H9 (cell line): ENCODE measurements at regions not wholly inside any gene's neighbourhood (a gene's known extent, or its start where the extent isn't known, plus 50 kb on each side); places are given as distances from the start of the nearest gene placed in this dataset.

Experiments
- DNase-seq: peaks from one replicate; pipeline ENCODE4 v3.0.0-alpha.2; 2017
- H2AFZ ChIP-seq: one replicate; pipeline ENCODE4 v1.6.1; 2013; ENCODE audit warnings: mild to moderate bottlenecking, low read length, control low read depth, moderate library complexity
- H2AK5ac ChIP-seq: 2 replicates; pipeline ENCODE4 v1.6.1; 2013; ENCODE audit warnings: low read length, control low read depth, mixed read lengths; ENCODE audit not compliant: insufficient read length
- H2BK120ac ChIP-seq: one replicate; pipeline ENCODE4 v1.6.1; 2013; ENCODE audit warnings: low read depth, mild to moderate bottlenecking, low read length, control low read depth, inconsistent platforms; ENCODE audit not compliant: poor library complexity, severe bottlenecking
- H2BK12ac ChIP-seq: 2 replicates; pipeline ENCODE4 v1.6.1; 2013; ENCODE audit warnings: low read length, control low read depth, mixed read lengths, low read depth; ENCODE audit not compliant: insufficient read length
- H2BK15ac ChIP-seq: 2 replicates; pipeline ENCODE4 v1.6.1; 2013; ENCODE audit warnings: low read depth, low read length, control low read depth
- H2BK20ac ChIP-seq: one replicate; pipeline ENCODE4 v1.6.1; 2013; ENCODE audit warnings: low read depth, mild to moderate bottlenecking, low read length, control low read depth, inconsistent platforms; ENCODE audit not compliant: poor library complexity, severe bottlenecking
- H2BK5ac ChIP-seq: 2 replicates; pipeline ENCODE4 v1.6.1; 2013; ENCODE audit warnings: low read length, control low read depth, mixed read lengths; ENCODE audit not compliant: insufficient read length
- H3K14ac ChIP-seq: 2 replicates; pipeline ENCODE4 v1.6.1; 2013; ENCODE audit warnings: low read length, control low read depth; ENCODE audit not compliant: insufficient read depth
- H3K18ac ChIP-seq: 2 replicates; pipeline ENCODE4 v1.6.1; 2013; ENCODE audit warnings: low read depth, mild to moderate bottlenecking, mixed read lengths, low read length, control low read depth; ENCODE audit not compliant: insufficient read length
- H3K23ac ChIP-seq: 2 replicates; pipeline ENCODE4 v1.6.1; 2013; ENCODE audit warnings: low read length, control low read depth, mixed read lengths, low read depth; ENCODE audit not compliant: insufficient read length
- H3K23me2 ChIP-seq: 2 replicates; pipeline ENCODE4 v1.6.1; 2013; ENCODE audit warnings: low read depth, mild to moderate bottlenecking, mixed read lengths, low read length, control low read depth; ENCODE audit not compliant: insufficient read length, poor library complexity, severe bottlenecking
- H3K27ac ChIP-seq: 2 replicates; pipeline ENCODE4 v1.5.1; 2013; ENCODE audit warnings: low read length, control low read depth, mixed read lengths, low read depth; ENCODE audit not compliant: insufficient read length
- H3K27me3 ChIP-seq: 2 replicates; pipeline ENCODE4 v1.6.1; 2013; ENCODE audit warnings: low read length, control low read depth, inconsistent platforms; ENCODE audit not compliant: insufficient read depth
- H3K4ac ChIP-seq: 2 replicates; pipeline ENCODE4 v1.6.1; 2013; ENCODE audit warnings: low read depth, mild to moderate bottlenecking, control low read depth, inconsistent platforms, low read length, moderate library complexity
- H3K4me1 ChIP-seq: 2 replicates; pipeline ENCODE4 v1.6.1; 2013; ENCODE audit warnings: low read length, control low read depth, inconsistent platforms; ENCODE audit not compliant: insufficient read depth
- H3K4me2 ChIP-seq: 2 replicates; pipeline ENCODE4 v1.6.1; 2013; ENCODE audit warnings: low read length, control low read depth, mixed read lengths; ENCODE audit not compliant: insufficient read length, insufficient read depth
- H3K56ac ChIP-seq: 2 replicates; pipeline ENCODE4 v1.6.1; 2013; ENCODE audit warnings: low read depth, mild to moderate bottlenecking, mixed read lengths, low read length, control low read depth; ENCODE audit not compliant: insufficient read length
- H3K79me1 ChIP-seq: 2 replicates; pipeline ENCODE4 v1.6.1; 2013; ENCODE audit warnings: low read depth, mild to moderate bottlenecking, moderate library complexity, low read length, control low read depth, inconsistent platforms; ENCODE audit not compliant: insufficient read depth, poor library complexity, severe bottlenecking
- H3K79me2 ChIP-seq: 2 replicates; pipeline ENCODE4 v1.6.1; 2013; ENCODE audit warnings: low read length, control low read depth, inconsistent platforms; ENCODE audit not compliant: insufficient read depth
- H3K9ac ChIP-seq: 2 replicates; pipeline ENCODE4 v1.6.1; 2013; ENCODE audit warnings: low read length, control low read depth, mixed read lengths; ENCODE audit not compliant: insufficient read length; ENCODE audit errors: extremely low read depth
- H3K9me3 ChIP-seq: one replicate; pipeline ENCODE4 v1.6.1; 2013; ENCODE audit warnings: low read depth, low read length, inconsistent platforms; ENCODE audit not compliant: control insufficient read depth
- H3T11ph ChIP-seq: one replicate; pipeline ENCODE4 v1.6.1; 2013; ENCODE audit warnings: mild to moderate bottlenecking, low read length, control low read depth, inconsistent platforms
- H4K20me1 ChIP-seq: one replicate; pipeline ENCODE4 v1.6.1; 2013; ENCODE audit not compliant: control insufficient read depth, insufficient read length, insufficient read depth
- H4K5ac ChIP-seq: 2 replicates; pipeline ENCODE4 v1.6.1; 2013; ENCODE audit warnings: low read depth, mild to moderate bottlenecking, mixed read lengths, low read length, control low read depth; ENCODE audit not compliant: insufficient read length
- H4K8ac ChIP-seq: replicated peaks from 2 replicates; pipeline ENCODE4 v1.6.1; 2013; ENCODE audit warnings: low read length, control low read depth, mixed read lengths, low read depth; ENCODE audit not compliant: insufficient read length
- H4K91ac ChIP-seq: 2 replicates; pipeline ENCODE4 v1.6.1; 2013; ENCODE audit warnings: low read depth, mild to moderate bottlenecking, moderate library complexity, mixed read lengths, low read length, control low read depth; ENCODE audit not compliant: insufficient read length
- H3K27ac Mint-ChIP-seq, 3 experiments: 2 replicates in 2 of 3; 3 replicates in 1 of 3; pipeline ENCODE4 v1.8.0; 2020 to 2021; ENCODE audit warnings: mixed read lengths in 3 of 3, mild to moderate bottlenecking in 1 of 3, moderate library complexity in 1 of 3
- H3K27me3 Mint-ChIP-seq: 2 replicates; pipeline ENCODE4 v1.8.0; 2021; ENCODE audit warnings: low read depth, mild to moderate bottlenecking, moderate library complexity, mixed read lengths
- H3K36me3 Mint-ChIP-seq, 3 experiments: 2 replicates in 2 of 3; 3 replicates in 1 of 3; pipeline ENCODE4 v1.8.0; 2020 to 2021; ENCODE audit warnings: low read depth in 3 of 3, mixed read lengths in 3 of 3; ENCODE audit not compliant: insufficient read depth in 1 of 3
- H3K4me1 Mint-ChIP-seq, 2 experiments: 2 replicates each; pipeline ENCODE4 v1.8.0; 2020; ENCODE audit warnings: mixed read lengths in 2 of 2
- H3K4me3 Mint-ChIP-seq, 2 experiments: 2 replicates in 1 of 2; 3 replicates in 1 of 2; pipeline ENCODE4 v1.8.0; 2020 to 2021; ENCODE audit warnings: mild to moderate bottlenecking in 2 of 2, mixed read lengths in 2 of 2, moderate library complexity in 1 of 2
- H3K9me3 Mint-ChIP-seq, 2 experiments: 2 replicates in 1 of 2; 3 replicates in 1 of 2; pipeline ENCODE4 v1.8.0; 2020; ENCODE audit warnings: mild to moderate bottlenecking in 2 of 2, mixed read lengths in 2 of 2, moderate library complexity in 1 of 2
- CTCF ChIP-seq: fragments of 200-600 bp; sonication (generic); conservative IDR thresholded peaks from 3 replicates; pipeline ENCODE4 v1.8.0; 2021; ENCODE audit warnings: antibody characterized with exemption, mild to moderate bottlenecking
- WGBS: extraction: QIAGEN DNeasy Blood & Tissue Kit; methylation state at CpG from one replicate; pipeline ENCODE4 v1.1.7; 2013; ENCODE audit warnings: missing lambda C conversion rate, low lambda C conversion rate, mixed read lengths; ENCODE audit not compliant: insufficient read length; ENCODE audit errors: extremely low coverage; 5-methylcytosine and 5-hydroxymethylcytosine counted together

DNA sequence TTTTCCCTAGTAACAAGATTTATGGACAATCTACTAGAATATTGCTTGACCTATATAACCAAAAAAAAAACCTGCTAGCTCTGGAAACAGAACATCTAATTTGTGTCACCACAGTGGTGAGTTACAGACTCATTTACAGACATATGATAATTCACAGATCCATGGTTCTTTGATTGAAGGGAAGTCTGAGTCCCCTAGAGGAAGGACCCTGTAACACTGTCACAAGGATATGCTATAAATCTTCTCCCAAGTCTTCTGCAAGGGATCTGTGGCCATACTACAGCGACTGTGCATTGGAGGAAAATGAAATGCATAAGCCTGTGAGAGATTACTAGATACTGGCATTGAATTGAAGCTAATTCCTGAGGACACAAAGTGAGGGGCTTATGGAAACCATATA, 630.6 kb upstream of the SGCD start:
- Histone ChIP-seq H2BK120ac (no peak overlapping the region), H4K91ac (no peak overlapping the region), H3K23me2 (no peaks in the 10 kb centered on the region), H2BK5ac (no peak overlapping the region), H3K14ac (no peak overlapping the region), H3K23ac (no peak overlapping the region), H4K20me1 (no peaks in the 10 kb centered on the region), H4K5ac (no peak overlapping the region), H2BK12ac (no peak overlapping the region), H2AK5ac (no peak overlapping the region), H2BK20ac (no peak overlapping the region), H3K27me3 (no peaks in the 10 kb centered on the region), H3K4ac (no peak overlapping the region), H3K9ac (no peak overlapping the region), H3K79me1 (no peaks in the 10 kb centered on the region), H3K9me3 (no peaks in the 10 kb centered on the region), H3K56ac (no peak overlapping the region), H3K79me2 (no peaks in the 10 kb centered on the region), H3K4me1 (no peaks in the 10 kb centered on the region), H2AFZ (no peak overlapping the region), H3K27ac (no peak overlapping the region), H4K8ac (no peak overlapping the region), H3K18ac (no peak overlapping the region), H2BK15ac (no peak overlapping the region), H3T11ph (no peak overlapping the region), H3K4me2 (no peak overlapping the region)
- H3K27ac Mint-ChIP-seq = no peak overlapping the region
- H3K4me3 Mint-ChIP-seq = no peak overlapping the region
- H3K4me1 Mint-ChIP-seq = no peaks in the 10 kb centered on the region
- H3K9me3 Mint-ChIP-seq = no peaks in the 10 kb centered on the region
- DNase-seq = no peak
- TF ChIP-seq CTCF = no peak
- H3K27me3 Mint-ChIP-seq = no peaks in the 10 kb centered on the region; the same call in 1 of the 2 replicates
- no peaks in the 10 kb centered on the region for H3K36me3 Mint-ChIP-seq
- WGBS = no CpG with 5 or more reads among the region's 1 CpG
